ENCODE measurements at regions not wholly inside any gene's neighbourhood (a gene's known extent, or its start where the extent isn't known, plus 50 kb on each side); places are given as distances from the start of the nearest gene placed in this dataset.
A peak's percentile ranks its signal among the peaks of the same experiment; 100 is the strongest.
"Not testable (repeated sequence)": the region's sequence is repeated elsewhere in the genome, so short reads cannot be mapped to it uniquely, and the experiment has no call there.

DNA sequence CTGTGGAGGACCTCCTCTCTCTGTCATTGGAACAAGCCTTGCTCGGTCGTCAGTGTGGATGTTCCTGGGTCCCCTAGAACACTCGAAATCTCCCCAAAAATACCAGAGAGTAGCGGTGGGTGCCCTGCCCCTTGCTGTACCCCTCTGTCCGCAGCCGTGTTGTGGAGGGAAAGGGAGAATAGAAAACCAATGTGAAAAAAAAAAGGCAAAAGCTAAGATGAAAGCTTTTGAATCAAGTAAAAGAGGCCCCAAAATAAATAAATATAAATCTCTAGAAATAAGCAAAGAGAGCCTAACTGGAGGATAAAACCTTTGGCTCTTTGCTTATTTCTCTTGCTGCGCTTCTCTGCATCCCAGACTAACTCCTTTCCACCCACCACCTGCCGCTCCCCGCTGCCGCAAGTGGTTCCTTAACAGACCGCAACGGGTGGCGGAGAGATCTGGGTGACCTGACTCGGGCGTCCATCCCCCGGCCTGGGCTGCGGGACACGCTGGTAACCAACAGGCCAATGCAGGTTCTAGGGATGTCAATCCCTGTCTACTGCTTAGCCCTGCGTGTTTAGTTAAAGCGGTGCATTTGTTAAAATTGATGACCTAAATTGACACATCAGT lies 110.0 kb downstream of the GPX5 start:
- TF ChIP-seq, protein P1, sequence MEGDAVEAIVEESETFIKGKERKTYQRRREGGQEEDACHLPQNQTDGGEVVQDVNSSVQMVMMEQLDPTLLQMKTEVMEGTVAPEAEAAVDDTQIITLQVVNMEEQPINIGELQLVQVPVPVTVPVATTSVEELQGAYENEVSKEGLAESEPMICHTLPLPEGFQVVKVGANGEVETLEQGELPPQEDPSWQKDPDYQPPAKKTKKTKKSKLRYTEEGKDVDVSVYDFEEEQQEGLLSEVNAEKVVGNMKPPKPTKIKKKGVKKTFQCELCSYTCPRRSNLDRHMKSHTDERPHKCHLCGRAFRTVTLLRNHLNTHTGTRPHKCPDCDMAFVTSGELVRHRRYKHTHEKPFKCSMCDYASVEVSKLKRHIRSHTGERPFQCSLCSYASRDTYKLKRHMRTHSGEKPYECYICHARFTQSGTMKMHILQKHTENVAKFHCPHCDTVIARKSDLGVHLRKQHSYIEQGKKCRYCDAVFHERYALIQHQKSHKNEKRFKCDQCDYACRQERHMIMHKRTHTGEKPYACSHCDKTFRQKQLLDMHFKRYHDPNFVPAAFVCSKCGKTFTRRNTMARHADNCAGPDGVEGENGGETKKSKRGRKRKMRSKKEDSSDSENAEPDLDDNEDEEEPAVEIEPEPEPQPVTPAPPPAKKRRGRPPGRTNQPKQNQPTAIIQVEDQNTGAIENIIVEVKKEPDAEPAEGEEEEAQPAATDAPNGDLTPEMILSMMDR (IDR thresholded peaks at IDR 0.05; ENCODE audit: unreplicated experiment): no peak
- Mint-ChIP-seq H3K9me3 (ENCODE audit: unreplicated experiment) (no peaks in the 10 kb centered on the region), H3K27ac (ENCODE audit: unreplicated experiment) (no peak overlapping the region), H3K36me3 (ENCODE audit: low read depth, unreplicated experiment) (peaks cover under 1% of the 10 kb centered on the region), H3K4me3 (ENCODE audit: unreplicated experiment) (peak overlapping the region; percentile 88), H3K4me1 (ENCODE audit: unreplicated experiment) (peaks cover 14% of the 10 kb centered on the region), H3K27me3 (ENCODE audit: unreplicated experiment) (peaks cover 17% of the 10 kb centered on the region)
- no peak for DNase-seq (ENCODE audit: low spot score)

DNA sequence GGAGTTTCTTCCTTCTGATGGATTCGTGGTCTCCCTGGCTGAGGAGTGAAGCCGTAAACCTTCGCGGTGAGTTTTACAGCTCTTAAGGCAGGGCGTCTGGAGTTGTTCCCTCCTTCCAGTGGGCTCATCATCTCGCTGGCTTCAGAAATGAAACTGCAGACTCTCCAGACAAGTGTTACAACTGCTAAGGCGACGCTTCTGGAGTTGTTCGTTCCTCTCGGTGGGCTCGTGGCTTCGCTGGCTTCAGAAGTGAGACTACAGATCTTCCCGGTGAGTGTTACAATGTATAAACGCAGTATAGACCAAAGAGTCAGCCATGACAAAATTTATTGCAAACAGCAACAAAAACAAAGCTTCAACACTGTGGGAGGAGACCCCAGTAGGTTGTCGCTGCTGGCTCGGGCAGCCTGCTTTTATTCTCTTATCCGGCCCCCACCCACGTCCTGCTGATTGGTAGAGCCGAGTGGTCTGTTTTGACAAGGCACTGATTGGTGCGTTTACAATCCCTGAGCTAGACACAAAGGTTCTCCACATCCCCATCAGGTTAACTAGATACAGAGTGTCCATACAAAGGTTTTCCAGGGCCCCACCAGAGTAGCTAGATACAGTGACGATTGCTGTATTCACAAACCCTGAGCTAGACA lies 113.2 kb downstream of the GPX5 start:
- DNase-seq (ENCODE audit: low spot score): no peak
- H3K4me3 Mint-ChIP-seq (ENCODE audit: unreplicated experiment): no peak overlapping the region
- no peaks in the 10 kb centered on the region for H3K9me3 Mint-ChIP-seq (ENCODE audit: unreplicated experiment)
- no peak overlapping the region for H3K27ac Mint-ChIP-seq (ENCODE audit: unreplicated experiment)
- peaks cover 3% of the 10 kb centered on the region for H3K36me3 Mint-ChIP-seq (ENCODE audit: low read depth, unreplicated experiment)
- peaks cover 17% of the 10 kb centered on the region for H3K4me1 Mint-ChIP-seq (ENCODE audit: unreplicated experiment)
- TF ChIP-seq, protein P1 (IDR thresholded peaks at IDR 0.05; ENCODE audit: unreplicated experiment): no peak
- H3K27me3 Mint-ChIP-seq (ENCODE audit: unreplicated experiment): peaks cover 18% of the 10 kb centered on the region

DNA sequence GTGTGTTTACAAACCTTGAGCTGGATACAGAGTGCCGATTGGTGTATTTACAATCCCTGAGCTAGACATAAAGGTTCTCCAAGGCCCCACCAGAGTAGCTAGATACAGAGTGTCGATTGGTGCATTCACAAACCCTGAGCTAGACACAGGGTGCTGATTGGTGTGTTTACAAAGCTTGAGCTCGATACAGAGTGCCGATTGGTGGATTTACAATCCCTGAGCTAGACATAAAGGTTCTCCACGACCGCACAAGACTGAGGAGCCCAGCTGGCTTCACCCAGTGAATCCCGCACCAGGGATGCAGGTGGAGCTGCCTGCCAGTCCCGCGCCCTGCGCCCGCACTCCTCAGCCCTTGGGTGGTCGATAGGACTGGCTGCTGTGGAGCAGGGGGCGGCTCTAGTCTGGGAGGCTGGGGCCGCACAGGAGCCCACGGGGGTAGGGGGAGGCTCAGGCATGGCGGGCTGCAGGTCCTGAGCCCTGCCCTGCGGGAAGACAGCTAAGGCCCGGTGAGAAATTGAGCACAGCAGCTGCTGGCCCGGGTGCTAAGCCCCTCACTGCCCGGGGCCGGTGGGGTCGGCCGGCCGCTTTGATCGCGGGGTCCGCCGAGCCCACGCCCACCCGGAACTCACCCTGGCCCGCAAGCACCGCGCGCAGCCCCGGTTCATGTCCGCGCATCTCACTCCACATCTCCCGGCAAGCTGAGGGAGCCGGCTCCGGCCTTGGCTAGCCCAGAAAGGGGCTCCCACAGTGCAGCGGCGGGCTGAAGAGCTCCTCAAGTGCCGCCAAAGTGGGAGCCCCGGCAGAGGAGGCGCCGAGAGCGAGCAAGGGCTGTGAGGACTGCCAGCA lies 114.0 kb downstream of the GPX5 start:
- H3K4me3 Mint-ChIP-seq (ENCODE audit: unreplicated experiment); H3K9me3 Mint-ChIP-seq (ENCODE audit: unreplicated experiment); DNase-seq (ENCODE audit: low spot score); H3K27ac Mint-ChIP-seq (ENCODE audit: unreplicated experiment); H3K36me3 Mint-ChIP-seq (ENCODE audit: low read depth, unreplicated experiment): not testable (repeated sequence)
- H3K4me1 Mint-ChIP-seq (ENCODE audit: unreplicated experiment): peaks cover 12% of the 10 kb centered on the region
- H3K27me3 Mint-ChIP-seq (ENCODE audit: unreplicated experiment): peaks cover 14% of the 10 kb centered on the region

DNA sequence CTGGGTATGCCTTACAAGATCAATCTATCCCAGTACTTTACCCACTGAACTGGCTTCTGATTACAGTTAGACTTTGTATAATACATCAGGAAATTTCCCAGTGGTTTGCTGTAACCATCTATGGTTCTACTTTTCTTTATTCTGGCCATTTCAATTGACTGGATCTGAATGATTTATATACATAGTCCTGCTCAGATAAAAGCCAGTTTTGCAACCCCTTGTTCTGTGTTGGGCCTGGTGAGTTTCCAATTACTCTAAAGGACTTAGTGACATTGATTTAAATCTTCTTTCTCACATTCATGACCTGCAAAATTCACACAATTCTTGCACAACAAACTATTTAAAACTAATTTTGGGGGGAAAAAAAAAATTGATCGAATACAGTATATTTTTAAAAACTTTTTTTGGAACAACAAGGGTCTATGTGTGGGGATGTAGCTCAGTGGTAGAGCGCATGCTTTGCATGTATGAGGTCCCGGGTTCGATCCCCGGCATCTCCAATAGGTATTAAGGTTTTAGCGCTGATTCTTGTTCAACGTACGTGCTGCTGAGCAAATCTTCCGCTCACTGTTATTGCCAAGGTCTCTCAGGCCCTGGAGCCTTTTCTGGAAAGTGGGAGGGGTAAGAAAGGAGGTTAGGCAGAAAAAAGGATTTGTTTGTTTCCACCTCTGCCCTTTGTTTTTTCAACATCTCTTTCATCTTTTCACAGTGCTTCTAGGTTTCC lies 117.5 kb downstream of the GPX5 start:
- H3K4me1 Mint-ChIP-seq (ENCODE audit: unreplicated experiment): peaks cover 4% of the 10 kb centered on the region
- TF ChIP-seq, protein P1 (IDR thresholded peaks at IDR 0.05; ENCODE audit: unreplicated experiment): no peak
- H3K36me3 Mint-ChIP-seq (ENCODE audit: low read depth, unreplicated experiment): peaks cover 3% of the 10 kb centered on the region
- H3K27me3 Mint-ChIP-seq (ENCODE audit: unreplicated experiment): peaks cover 9% of the 10 kb centered on the region
- peak; percentile 46 for DNase-seq (ENCODE audit: low spot score)
- H3K4me3 Mint-ChIP-seq (ENCODE audit: unreplicated experiment): peak overlapping the region; percentile 31
- no peaks in the 10 kb centered on the region for H3K9me3 Mint-ChIP-seq (ENCODE audit: unreplicated experiment)
- H3K27ac Mint-ChIP-seq (ENCODE audit: unreplicated experiment): peak overlapping the region; percentile 52

DNA sequence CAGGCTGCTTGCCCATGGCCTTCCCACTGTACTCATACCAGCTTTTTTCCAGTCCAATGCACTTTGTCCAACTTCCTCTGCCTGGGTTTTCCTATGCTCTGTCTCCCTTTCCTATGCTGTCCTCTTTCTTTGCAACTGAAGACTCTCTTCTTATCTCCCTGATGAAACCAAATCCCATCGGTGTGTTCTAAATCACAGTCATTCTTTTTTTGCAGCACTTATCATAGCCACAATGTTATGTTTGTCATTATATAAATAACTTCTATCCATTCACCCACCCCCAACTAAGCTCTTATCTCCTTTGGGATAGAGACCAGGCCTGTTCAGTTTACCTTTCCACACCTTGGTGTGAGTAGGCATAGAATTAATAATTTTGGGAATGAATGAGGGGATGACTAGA lies 121.0 kb downstream of the GPX5 start:
- peaks cover 5% of the 10 kb centered on the region for H3K4me1 Mint-ChIP-seq (ENCODE audit: unreplicated experiment)
- no peaks in the 10 kb centered on the region for H3K9me3 Mint-ChIP-seq (ENCODE audit: unreplicated experiment)
- H3K4me3 Mint-ChIP-seq (ENCODE audit: unreplicated experiment): no peak overlapping the region
- H3K27me3 Mint-ChIP-seq (ENCODE audit: unreplicated experiment): peaks cover 13% of the 10 kb centered on the region
- H3K36me3 Mint-ChIP-seq (ENCODE audit: low read depth, unreplicated experiment): no peaks in the 10 kb centered on the region
- DNase-seq (ENCODE audit: low spot score): no peak
- TF ChIP-seq, protein P1 (IDR thresholded peaks at IDR 0.05; ENCODE audit: unreplicated experiment): no peak
- H3K27ac Mint-ChIP-seq (ENCODE audit: unreplicated experiment): no peak overlapping the region

All from endothelial cell (in vitro differentiated cells).